ENCODE measurements at regions not wholly inside any gene's neighbourhood (a gene's known extent, or its start where the extent isn't known, plus 50 kb on each side); places are given as distances from the start of the nearest gene placed in this dataset.

- TF ChIP-seq EZH2 (IDR thresholded peaks at IDR 0.05; ENCODE audit: insufficient read depth, poor library complexity, severe bottlenecking): no peak
- TF ChIP-seq EZH2phosphoT487 (IDR thresholded peaks at IDR 0.05; ENCODE audit: insufficient read depth, low read depth): no peak
Observed at GRCh38 chr4:131551306-131551705, 1597.8 kb upstream of the PCDH10 start.

All from GM23248 (cell line).